GM20431 (cell line): ENCODE measurements at regions not wholly inside any gene's neighbourhood (a gene's known extent, or its start where the extent isn't known, plus 50 kb on each side); places are given as distances from the start of the nearest gene placed in this dataset.
"Not testable (repeated sequence)": the region's sequence is repeated elsewhere in the genome, so short reads cannot be mapped to it uniquely, and the experiment has no call there.

ENCODE experiments used
- in situ Hi-C: fragments of 300-500 bp; cut with MseI, MboI; formaldehyde crosslinking; loops from one replicate; pipeline ENCODE4 v1.15.0; 2020; ENCODE audit warnings: low sequenced_read_pairs; ENCODE audit not compliant: unreplicated experiment

- in situ Hi-C loops: no loop called here
Measured at GRCh38 chr1:5619469-5619868, 372.8 kb downstream of the NPHP4 start.

DNA sequence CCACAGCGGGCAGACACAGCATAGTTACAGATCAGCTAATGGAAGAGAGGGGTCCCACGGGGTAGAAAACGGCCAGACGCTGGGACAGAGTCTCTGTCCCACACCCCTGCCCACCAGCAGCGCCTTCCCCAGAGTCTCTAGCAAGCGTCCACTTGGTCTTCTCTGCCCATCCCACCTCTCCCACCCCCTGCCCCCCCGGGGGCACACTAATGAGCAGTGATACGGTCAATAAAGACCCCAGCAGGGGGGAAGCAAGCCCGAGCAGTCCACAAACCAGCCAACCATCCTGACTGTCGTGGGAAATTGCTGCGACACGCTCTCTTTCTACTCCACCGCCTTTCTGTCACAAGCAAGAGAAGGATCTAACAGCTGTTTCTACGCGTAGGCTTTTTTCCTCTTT lies 374.7 kb downstream of the NPHP4 start:
- in situ Hi-C loops: no loop called here

DNA sequence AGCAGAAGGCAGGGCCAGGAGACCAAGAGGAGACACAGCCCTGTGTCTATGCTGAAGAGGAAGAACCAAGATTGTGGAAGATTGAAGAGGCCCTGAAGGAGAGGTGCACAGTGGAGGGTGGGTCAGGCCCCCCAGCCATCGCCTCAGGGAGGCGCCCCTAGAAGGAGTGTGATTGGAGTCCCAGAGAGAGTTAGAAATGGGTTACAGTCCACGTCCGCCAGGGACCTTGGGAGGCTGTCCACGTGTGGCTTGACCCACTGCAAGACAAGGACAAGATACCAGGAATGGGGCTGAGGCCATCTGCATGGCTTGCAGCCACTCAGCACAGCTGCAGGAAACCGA lies 375.1 kb downstream of the NPHP4 start:
- in situ Hi-C loops: no loop called here

GRCh38 chr1:5616366-5617178 lies 375.7 kb downstream of the NPHP4 start:
- in situ Hi-C loops: no loop called here

GRCh38 chr1:5615076-5615475 lies 377.1 kb downstream of the NPHP4 start:
- in situ Hi-C loops: no loop called here

GRCh38 chr1:5613900-5614299 lies 378.3 kb downstream of the NPHP4 start:
- in situ Hi-C loops: no loop called here

- in situ Hi-C loops: no loop called here
Measured at GRCh38 chr1:5611851-5612250, 380.4 kb downstream of the NPHP4 start.

GRCh38 chr1:5611431-5611830 lies 380.8 kb downstream of the NPHP4 start:
- in situ Hi-C loops: no loop called here

GRCh38 chr1:5610432-5610831 lies 381.8 kb downstream of the NPHP4 start:
- in situ Hi-C loops: no loop called here

DNA sequence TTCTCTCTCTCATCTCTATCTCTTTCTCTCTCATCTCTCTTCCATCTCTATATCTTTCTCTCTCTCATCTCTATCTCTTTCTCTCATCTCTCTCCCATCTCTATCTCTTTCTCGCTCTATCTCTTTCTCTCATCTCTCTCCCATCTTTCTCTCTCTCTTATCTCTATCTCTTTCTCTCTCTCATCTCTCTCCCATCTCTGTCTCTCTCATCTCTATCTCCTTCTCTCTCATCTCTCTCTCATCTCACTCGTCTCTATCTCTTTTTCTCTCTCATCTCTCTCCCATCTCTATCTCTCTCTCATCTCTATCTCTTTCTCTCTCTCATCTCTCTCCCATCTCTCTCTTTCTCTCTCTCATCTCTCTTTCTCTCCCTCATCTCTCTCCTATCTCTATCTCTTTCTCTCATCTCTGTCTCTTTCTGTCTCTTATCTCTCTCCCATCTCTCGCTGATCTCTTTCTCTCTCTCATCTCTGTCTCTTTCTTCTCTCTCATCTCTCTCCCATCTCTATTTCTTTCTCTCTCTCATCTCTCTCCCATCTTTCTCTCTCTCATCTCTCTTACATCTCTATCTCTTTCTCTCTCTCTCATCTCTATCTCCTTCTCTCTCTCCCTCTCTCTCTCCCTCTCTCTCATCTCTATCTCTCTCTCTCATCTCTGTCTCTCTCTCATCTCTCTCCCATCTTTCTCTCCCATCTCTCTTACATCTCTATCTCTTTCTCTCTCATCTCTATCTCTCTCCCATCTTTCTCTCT lies 388.7 kb downstream of the NPHP4 start:
- in situ Hi-C loops: no loop called here

GRCh38 chr1:5602718-5603117 lies 389.5 kb downstream of the NPHP4 start:
- in situ Hi-C loops: not testable (repeated sequence)

DNA sequence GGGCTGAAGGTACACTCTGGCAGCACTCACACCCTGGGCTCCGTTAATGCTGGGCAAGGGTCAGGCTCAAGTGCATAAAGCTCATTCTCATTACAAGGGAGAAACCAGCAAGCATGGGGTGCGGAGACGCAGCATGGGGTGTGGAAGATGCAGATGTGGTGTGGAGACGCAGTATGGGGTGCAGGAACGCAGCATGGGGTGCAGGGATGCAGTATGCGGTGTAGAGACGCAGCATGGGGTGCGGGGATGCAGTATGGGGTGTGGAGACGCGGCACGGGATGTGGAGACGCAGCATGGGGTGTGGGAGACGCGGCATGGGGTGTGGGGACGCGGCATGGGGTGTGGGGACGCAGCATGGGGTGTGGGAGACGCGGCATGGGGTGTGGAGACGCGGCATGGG lies 390.7 kb downstream of the NPHP4 start:
- in situ Hi-C loops: no loop called here

DNA sequence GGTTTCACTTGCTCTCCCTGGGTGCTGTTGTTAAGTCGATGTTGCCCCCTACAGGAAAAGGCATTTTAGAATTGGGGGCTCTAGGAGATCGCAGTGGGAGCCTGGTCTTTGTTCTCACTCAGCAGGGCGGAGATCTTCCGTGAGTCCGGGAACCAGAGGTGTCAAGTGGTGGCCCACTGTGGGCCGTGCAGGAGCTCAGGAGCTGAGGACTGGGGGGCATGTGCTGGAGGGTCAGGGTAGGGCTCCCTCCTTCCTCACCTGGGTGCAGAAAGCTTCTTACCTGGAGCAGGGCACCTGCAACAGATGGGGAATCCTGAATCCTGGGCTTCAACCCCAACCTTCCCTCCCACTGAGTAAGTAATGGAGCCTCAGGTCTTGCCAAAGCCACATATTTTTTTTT lies 392.7 kb downstream of the NPHP4 start:
- in situ Hi-C loops: no loop called here

DNA sequence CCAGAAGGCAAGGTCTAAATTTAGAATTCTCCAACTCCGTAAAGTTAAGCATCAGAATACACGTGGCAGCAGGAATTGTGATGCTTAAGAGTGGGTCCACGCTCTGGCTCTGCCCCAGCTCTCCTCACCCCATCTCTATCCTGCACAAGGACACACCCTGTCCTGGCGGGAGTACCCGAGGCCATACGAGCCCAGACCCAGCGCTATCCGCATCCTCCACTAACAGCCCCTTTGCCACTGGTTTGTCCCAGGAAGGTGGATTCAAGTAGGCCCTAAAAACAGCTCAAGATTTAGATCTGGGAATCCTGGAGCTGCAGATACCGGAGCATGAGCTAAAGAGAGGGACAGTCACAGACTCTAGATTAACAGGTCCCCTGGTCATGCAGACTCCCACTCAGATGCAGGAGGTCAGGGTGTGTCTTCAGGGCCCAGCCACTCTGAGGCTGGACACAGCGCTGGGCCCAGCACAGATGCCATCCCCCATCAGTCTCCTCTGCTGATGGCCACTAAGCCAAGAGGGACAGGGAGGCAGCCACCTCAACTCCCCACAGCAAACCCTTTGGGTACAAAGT lies 393.3 kb downstream of the NPHP4 start:
- in situ Hi-C loops: no loop called here

DNA sequence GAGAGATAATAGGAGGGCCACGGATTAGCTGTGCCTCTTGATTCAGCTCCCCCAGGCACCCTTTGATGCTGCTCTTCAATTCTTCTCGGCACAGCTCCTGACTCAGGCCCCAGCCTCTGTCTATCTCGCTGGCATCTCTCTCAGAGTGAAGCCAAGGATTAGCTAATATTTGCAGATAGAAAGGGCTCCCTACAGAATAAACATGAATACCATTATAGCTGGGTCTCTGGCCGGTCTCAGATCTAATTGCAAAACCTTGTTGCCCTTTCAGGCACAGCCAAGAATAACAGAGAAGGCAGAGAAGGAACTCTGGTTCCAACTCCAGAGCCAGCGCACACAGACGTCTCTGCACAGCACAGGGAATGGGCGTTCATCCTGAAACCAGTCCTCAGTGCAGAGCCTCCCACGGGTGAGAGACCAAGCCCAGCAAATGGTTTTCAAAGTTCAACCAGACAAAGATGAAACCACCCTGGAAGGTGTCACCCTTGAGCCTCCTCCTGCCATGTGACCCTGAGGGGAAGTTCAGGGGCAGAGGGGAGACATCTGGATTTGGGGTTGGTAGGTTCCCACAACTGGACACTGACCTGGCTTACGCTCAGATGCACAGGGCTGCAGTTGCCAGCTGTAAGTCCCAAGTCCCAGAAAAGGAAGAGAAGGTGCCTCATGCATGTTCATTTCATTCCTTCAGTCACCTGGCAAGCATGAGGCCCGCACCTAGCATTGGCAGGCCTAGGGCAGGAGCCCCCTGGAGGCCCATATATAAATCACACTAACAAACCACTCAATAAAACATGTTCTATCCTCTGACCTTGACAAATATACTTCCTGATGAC lies 394.0 kb downstream of the NPHP4 start:
- in situ Hi-C loops: no loop called here

DNA sequence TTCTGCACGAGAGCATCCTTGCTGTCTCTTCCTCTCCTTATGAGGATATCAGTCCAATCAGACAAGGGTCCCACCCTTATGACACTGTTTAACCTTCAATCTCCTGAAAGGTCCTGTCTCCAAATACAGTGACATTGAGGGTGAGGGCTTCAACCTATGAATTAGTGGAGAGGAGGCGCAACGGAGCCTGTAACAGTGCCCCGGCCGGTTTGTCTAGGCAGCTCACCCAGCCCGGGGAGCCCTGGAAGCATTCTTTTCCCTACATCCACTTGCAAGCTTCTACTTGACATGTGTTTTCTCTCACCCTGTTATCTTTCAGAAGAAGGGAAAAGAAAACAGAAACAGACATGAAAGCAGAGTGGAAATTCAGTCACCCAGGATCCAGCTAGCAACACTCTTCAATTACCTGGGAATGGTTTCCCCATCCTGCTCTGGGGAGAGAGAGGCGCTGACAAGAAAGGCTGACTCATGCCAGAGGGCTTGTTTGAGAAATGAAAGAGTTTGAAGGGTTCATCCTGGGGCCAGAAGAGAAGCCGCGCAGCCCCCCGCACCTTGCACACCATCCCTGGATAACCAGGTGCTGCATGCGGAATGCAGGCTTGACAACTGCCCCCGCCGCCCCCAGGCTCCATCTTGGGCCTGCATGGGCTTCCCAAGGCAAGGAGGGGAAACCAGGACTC lies 394.9 kb downstream of the NPHP4 start:
- in situ Hi-C loops: no loop called here

GRCh38 chr1:5596651-5597050 lies 395.6 kb downstream of the NPHP4 start:
- in situ Hi-C loops: no loop called here

- in situ Hi-C loops: no loop called here
Measured at GRCh38 chr1:5595531-5596170, 396.6 kb downstream of the NPHP4 start.
